ENCODE measurements at regions not wholly inside any gene's neighbourhood (a gene's known extent, or its start where the extent isn't known, plus 50 kb on each side); places are given as distances from the start of the nearest gene placed in this dataset.

DNA sequence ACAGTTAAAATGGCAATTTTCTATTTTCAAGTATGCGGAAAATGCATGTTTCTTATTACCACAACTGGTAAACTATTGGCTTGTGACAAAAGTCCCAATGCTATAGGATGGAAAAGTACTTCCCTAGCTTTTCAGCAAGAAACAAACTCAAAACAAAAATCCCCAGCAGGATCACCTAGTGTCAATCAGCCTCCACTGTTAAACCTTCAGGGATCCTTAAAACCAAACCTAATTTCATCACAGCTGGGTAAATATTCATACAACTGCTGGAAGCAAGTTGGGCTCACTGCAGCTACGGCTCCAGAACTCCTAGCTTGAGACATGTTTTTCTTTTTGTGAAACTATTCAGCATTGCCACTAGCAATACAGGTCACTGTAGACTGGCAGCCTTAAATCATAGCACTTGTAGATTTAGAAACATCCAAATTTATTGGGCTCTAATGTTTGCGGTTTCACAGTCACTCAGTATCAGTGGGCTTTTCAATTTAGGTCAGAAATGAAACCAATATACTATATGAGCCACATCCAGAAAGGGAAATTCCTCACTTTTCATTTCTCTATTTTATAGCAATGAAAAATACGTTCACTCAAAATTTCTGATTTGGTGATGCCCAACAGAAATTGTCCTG, 145.2 kb upstream of the ANK3 start:
- TF ChIP-seq EZH2phosphoT487 (IDR thresholded peaks at IDR 0.05; ENCODE audit: borderline replicate concordance, low read length): no peak
- TF ChIP-seq EZH2 (IDR thresholded peaks at IDR 0.05; ENCODE audit: low read length, unreplicated experiment): no peak
- TF ChIP-seq CTCF (conservative IDR thresholded peaks at IDR 0.05; ENCODE audit: low read depth, low read length): no peak
- H3K4me1 ChIP-seq (ENCODE audit: insufficient read depth, low read length): peaks cover 54% of the 10 kb centered on the region
- DNase-seq: no peak
- ChIA-PET POLR2A (ENCODE audit: unreplicated experiment) (no interaction called here), CTCF (interaction anchor here (0.5 to 0.7 kb wide), 2 partner anchors 14 to 70 kb away, joined by 4 to 6 read pairs; no protein-coding TSS in a partner anchor)
- H3K9me2 ChIP-seq (replicated peaks; ENCODE audit: low read length): no peaks in the 10 kb centered on the region
- peaks cover 20% of the 10 kb centered on the region for H3F3A ChIP-seq (ENCODE audit: low read length, unreplicated experiment)
- H3K9me3 ChIP-seq (ENCODE audit: low read length): no peaks in the 10 kb centered on the region
- intact Hi-C loops (cut with micrococcal nuclease): loop anchor here (5.0 kb wide), 2 partner anchors 38 to 53 kb away; no protein-coding TSS in a partner anchor
- no peak overlapping the region for H3K4me3 ChIP-seq (ENCODE audit: low read length)
- H3K9ac ChIP-seq (ENCODE audit: low read length): no peak overlapping the region
- BruUV-seq (replicated peaks): no TSS peak
- no peaks in the 10 kb centered on the region for H3K79me2 ChIP-seq (ENCODE audit: low read length)
- no peaks in the 10 kb centered on the region for H3K36me3 ChIP-seq (ENCODE audit: low read depth, low read length)
- H4K20me1 ChIP-seq (ENCODE audit: low read length): no peaks in the 10 kb centered on the region
- H3K27me3 ChIP-seq (ENCODE audit: low read length): no peaks in the 10 kb centered on the region
- H2AFZ ChIP-seq (ENCODE audit: low read length): no peak overlapping the region
- ATAC-seq: no peak
- H3K4me2 ChIP-seq (ENCODE audit: low read length): peak overlapping the region; percentile 50
- no peak overlapping the region for H3K27ac ChIP-seq (ENCODE audit: low read length)

DNA sequence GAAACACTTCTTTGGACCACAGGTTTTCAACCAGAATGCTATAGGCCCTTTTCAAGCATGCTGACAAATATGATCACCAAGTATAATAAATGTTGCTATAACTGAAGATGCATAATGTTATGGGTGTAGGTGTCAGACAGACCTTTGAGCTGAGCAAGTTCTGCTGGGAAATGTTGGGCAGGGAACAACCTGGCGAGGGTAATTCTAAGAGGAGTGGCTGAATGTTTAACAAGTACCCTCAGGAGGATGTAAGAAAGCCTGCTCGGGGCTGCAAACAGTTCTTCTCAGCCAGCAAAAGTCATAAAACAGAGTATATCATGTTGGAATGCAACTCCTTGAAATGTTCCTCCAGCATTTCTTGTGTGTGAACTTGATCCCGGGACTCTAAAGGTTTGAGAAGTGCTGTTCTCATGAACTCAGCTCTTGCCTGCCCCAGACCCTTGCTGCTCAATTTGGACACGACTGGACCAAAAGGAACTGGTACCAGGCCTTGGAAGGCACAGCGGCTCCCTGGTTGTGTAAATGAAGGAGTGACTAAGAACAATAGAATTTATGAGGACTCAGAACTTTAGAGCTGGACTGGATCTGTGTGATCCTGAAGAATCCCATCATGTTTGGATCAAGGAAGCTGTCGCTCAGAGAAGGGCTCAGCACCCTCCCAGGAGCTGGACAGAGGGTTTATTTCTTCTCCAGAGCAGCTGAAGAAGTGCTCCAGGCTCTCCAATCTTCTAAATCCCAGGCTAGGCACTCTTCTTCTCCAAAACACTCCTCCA, 143.2 kb upstream of the ANK3 start:
- no peaks in the 10 kb centered on the region for H3K9me3 ChIP-seq (ENCODE audit: low read length)
- H3K27me3 ChIP-seq (ENCODE audit: low read length): no peaks in the 10 kb centered on the region
- ChIA-PET POLR2A (ENCODE audit: unreplicated experiment) (interaction anchor here (0.6 kb wide), 1 partner anchor 680 kb away, joined by 4 read pairs; no protein-coding TSS in a partner anchor), CTCF (no interaction called here)
- no peaks in the 10 kb centered on the region for H3K79me2 ChIP-seq (ENCODE audit: low read length)
- H3K27ac ChIP-seq (ENCODE audit: low read length): no peak overlapping the region
- BruUV-seq (replicated peaks): no TSS peak
- peaks cover 11% of the 10 kb centered on the region for H3F3A ChIP-seq (ENCODE audit: low read length, unreplicated experiment)
- H4K20me1 ChIP-seq (ENCODE audit: low read length): no peaks in the 10 kb centered on the region
- peak; percentile 37 for DNase-seq
- ATAC-seq: peak; percentile 10; the same call in 1 of the 2 replicates
- H2AFZ ChIP-seq (ENCODE audit: low read length): no peak overlapping the region
- intact Hi-C loops (cut with micrococcal nuclease): no loop called here
- no peaks in the 10 kb centered on the region for H3K9me2 ChIP-seq (replicated peaks; ENCODE audit: low read length)
- H3K36me3 ChIP-seq (ENCODE audit: low read depth, low read length): no peaks in the 10 kb centered on the region
- TF ChIP-seq CTCF (conservative IDR thresholded peaks at IDR 0.05; ENCODE audit: low read depth, low read length) (no peak), EZH2 (IDR thresholded peaks at IDR 0.05; ENCODE audit: low read length, unreplicated experiment) (no peak), EZH2phosphoT487 (IDR thresholded peaks at IDR 0.05; ENCODE audit: borderline replicate concordance, low read length) (no peak)
- no peak overlapping the region for H3K4me3 ChIP-seq (ENCODE audit: low read length)
- H3K4me1 ChIP-seq (ENCODE audit: insufficient read depth, low read length): peaks cover 40% of the 10 kb centered on the region
- H3K9ac ChIP-seq (ENCODE audit: low read length): no peak overlapping the region
- H3K4me2 ChIP-seq (ENCODE audit: low read length): no peak overlapping the region

DNA sequence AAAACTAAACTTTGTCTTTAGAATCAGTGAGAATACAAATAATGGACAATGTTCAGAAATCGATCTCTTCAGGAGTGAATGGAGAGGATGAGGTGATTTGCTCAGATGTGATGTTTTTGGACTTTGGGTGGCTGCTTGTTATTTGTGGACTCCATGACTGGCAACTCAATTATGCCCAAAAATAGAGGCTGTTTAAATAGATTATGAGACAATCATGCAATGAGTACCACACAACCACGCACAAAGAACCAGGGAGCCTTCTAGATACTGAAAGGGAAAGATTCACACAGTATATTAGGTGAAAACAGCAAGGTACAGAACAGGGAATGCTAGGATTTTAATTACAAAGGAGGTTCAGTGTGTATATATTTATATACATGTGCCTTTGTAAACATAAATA, 141.3 kb upstream of the ANK3 start:
- H3K27me3 ChIP-seq (ENCODE audit: low read length): no peaks in the 10 kb centered on the region
- peaks cover 5% of the 10 kb centered on the region for H3F3A ChIP-seq (ENCODE audit: low read length, unreplicated experiment)
- no peaks in the 10 kb centered on the region for H3K9me3 ChIP-seq (ENCODE audit: low read length)
- no TSS peak for BruUV-seq (replicated peaks)
- no peak overlapping the region for H3K4me3 ChIP-seq (ENCODE audit: low read length)
- peaks cover 41% of the 10 kb centered on the region for H3K4me1 ChIP-seq (ENCODE audit: insufficient read depth, low read length)
- ATAC-seq (no peak), DNase-seq (no peak)
- no peak overlapping the region for H3K27ac ChIP-seq (ENCODE audit: low read length)
- H3K36me3 ChIP-seq (ENCODE audit: low read depth, low read length): no peaks in the 10 kb centered on the region
- H3K9ac ChIP-seq (ENCODE audit: low read length): no peak overlapping the region
- TF ChIP-seq EZH2 (IDR thresholded peaks at IDR 0.05; ENCODE audit: low read length, unreplicated experiment) (no peak), CTCF (conservative IDR thresholded peaks at IDR 0.05; ENCODE audit: low read depth, low read length) (no peak), EZH2phosphoT487 (IDR thresholded peaks at IDR 0.05; ENCODE audit: borderline replicate concordance, low read length) (no peak)
- H3K4me2 ChIP-seq (ENCODE audit: low read length): no peak overlapping the region
- intact Hi-C loops (cut with micrococcal nuclease): no loop called here
- POLR2A ChIA-PET (ENCODE audit: unreplicated experiment): no interaction called here
- CTCF ChIA-PET: no interaction called here
- no peaks in the 10 kb centered on the region for H3K79me2 ChIP-seq (ENCODE audit: low read length)
- H2AFZ ChIP-seq (ENCODE audit: low read length): no peak overlapping the region
- no peaks in the 10 kb centered on the region for H4K20me1 ChIP-seq (ENCODE audit: low read length)
- H3K9me2 ChIP-seq (replicated peaks; ENCODE audit: low read length): no peaks in the 10 kb centered on the region

Measured in PC-3 (cell line).